ENCODE measurements at regions not wholly inside any gene's neighbourhood (a gene's known extent, or its start where the extent isn't known, plus 50 kb on each side); places are given as distances from the start of the nearest gene placed in this dataset.

DNA sequence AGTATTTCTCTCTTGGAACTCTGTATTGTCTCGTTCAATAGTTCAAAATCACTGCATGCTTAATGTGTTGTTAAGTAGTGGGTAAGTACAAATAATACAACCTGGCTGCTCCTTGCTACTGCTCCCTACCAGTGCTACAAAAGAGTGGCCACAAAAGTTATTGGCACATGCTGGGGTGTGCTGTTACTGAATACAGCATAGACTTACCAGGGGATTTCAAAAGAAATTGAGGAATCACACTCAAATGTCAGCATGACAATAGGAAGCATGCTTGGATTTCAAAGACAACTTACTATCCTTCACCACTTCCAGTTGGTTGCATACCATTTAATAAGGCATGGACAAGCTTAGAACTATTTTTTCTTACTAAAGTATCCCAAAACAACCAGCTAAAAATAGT is 1041.3 kb upstream of the SPRY2 start:
- TF ChIP-seq POLR2A (IDR thresholded peaks at IDR 0.05; ENCODE audit: low read depth, low read length) = no peak
- TF ChIP-seq, protein P1, sequence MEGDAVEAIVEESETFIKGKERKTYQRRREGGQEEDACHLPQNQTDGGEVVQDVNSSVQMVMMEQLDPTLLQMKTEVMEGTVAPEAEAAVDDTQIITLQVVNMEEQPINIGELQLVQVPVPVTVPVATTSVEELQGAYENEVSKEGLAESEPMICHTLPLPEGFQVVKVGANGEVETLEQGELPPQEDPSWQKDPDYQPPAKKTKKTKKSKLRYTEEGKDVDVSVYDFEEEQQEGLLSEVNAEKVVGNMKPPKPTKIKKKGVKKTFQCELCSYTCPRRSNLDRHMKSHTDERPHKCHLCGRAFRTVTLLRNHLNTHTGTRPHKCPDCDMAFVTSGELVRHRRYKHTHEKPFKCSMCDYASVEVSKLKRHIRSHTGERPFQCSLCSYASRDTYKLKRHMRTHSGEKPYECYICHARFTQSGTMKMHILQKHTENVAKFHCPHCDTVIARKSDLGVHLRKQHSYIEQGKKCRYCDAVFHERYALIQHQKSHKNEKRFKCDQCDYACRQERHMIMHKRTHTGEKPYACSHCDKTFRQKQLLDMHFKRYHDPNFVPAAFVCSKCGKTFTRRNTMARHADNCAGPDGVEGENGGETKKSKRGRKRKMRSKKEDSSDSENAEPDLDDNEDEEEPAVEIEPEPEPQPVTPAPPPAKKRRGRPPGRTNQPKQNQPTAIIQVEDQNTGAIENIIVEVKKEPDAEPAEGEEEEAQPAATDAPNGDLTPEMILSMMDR (conservative IDR thresholded peaks at IDR 0.05; ENCODE audit: low read depth, low read length) = no peak
- TF ChIP-seq MXI1 (IDR thresholded peaks at IDR 0.05; ENCODE audit: borderline replicate concordance, low read depth, low read length) = no peak
- no peak for TF ChIP-seq CEBPB (IDR thresholded peaks at IDR 0.05; ENCODE audit: low read depth, low read length)
- TF ChIP-seq NFE2L2 (IDR thresholded peaks at IDR 0.05; ENCODE audit: low read depth, low read length) = no peak
- no peak for TF ChIP-seq MAZ (IDR thresholded peaks at IDR 0.05; ENCODE audit: borderline replicate concordance, low read depth, low read length)
- TF ChIP-seq, protein P2, sequence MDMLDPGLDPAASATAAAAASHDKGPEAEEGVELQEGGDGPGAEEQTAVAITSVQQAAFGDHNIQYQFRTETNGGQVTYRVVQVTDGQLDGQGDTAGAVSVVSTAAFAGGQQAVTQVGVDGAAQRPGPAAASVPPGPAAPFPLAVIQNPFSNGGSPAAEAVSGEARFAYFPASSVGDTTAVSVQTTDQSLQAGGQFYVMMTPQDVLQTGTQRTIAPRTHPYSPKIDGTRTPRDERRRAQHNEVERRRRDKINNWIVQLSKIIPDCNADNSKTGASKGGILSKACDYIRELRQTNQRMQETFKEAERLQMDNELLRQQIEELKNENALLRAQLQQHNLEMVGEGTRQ (IDR thresholded peaks at IDR 0.05; ENCODE audit: low read depth, low read length) = no peak
- no peak for TF ChIP-seq RAD21 (IDR thresholded peaks at IDR 0.05; ENCODE audit: low read length)

Measured in IMR-90 (cell line).